ENCODE measurements at regions not wholly inside any gene's neighbourhood (a gene's known extent, or its start where the extent isn't known, plus 50 kb on each side); places are given as distances from the start of the nearest gene placed in this dataset.
"Not testable (repeated sequence)": the region's sequence is repeated elsewhere in the genome, so short reads cannot be mapped to it uniquely, and the experiment has no call there.

DNA sequence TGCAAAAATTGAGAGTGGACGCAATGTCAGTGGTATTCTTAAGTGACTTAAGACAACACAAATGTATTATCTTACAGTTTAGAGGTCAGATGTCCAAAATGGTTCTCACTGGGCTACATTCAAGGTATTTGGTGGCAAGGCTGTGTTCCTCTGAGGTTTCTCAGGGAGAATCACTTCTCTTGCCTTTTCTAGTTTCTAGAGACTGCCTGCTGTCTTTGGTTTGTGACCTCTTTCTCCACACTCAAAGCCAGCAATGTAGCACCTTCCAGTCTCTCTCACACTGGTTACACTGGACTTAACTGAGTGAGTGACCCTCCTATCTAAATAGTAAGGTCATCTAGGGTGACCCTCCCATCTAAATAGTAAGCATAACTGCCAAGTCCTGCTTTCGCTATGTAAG is 613.2 kb upstream of the COBL start:
- DNase-seq (ENCODE audit: low spot score), result no peak

DNA sequence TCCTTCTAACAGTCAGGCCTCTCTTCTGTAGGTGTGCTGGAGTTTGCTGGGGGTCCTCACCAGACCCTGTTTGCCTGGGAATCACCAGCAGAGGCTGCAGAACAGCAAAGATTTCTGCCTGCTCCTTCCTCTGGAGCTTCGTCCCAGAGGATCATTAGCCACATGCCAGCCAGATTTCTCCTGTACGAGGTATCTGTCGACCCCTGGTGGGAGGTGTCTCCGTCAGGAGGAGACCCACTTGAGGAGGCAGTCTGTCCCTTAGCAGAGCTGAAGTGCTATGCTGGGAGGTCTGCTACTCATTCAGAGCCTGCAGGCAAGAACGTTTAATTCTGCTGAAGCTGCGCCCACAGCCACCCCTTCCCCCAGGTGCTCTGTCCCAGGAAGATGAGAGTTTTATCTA is 611.1 kb upstream of the COBL start:
- no peak for DNase-seq (ENCODE audit: low spot score)

DNA sequence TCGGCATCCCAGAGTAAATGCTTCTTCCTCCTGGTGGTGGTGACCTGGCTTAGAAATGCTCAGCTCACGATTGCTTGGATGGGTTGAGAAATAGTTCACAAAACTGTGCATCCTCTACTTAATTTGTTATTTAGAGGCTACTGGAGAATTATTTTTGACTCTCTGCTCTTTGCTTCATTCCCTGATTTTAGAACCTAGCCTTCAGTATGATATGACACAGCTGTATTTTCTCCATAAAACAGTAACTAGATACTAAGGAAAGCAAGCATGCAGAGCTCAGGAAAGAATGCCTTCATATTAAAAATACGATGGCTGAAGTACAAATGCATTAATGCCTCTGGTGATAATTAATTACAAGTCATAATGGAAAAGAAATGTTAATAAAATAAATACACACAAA is 602.0 kb upstream of the COBL start:
- no peak for DNase-seq (ENCODE audit: low spot score)

DNA sequence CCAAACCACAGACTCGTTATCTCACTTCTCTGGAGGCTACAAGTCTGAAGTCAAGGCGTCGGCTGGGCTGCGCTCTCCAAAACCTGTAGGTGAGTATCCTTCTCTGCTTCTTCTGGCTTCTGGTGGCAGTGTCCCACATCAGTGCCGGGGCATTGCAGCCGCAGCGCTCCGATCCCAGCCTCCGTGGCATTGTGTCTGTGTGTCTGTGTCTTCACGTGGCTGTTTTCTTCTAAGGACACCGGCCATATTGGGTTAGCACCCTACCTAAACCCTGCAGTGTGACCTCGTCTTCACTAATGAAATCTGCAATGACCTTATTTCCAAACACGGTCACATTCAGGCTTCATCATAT is 584.9 kb upstream of the COBL start:
- DNase-seq (ENCODE audit: low spot score), result no peak

DNA sequence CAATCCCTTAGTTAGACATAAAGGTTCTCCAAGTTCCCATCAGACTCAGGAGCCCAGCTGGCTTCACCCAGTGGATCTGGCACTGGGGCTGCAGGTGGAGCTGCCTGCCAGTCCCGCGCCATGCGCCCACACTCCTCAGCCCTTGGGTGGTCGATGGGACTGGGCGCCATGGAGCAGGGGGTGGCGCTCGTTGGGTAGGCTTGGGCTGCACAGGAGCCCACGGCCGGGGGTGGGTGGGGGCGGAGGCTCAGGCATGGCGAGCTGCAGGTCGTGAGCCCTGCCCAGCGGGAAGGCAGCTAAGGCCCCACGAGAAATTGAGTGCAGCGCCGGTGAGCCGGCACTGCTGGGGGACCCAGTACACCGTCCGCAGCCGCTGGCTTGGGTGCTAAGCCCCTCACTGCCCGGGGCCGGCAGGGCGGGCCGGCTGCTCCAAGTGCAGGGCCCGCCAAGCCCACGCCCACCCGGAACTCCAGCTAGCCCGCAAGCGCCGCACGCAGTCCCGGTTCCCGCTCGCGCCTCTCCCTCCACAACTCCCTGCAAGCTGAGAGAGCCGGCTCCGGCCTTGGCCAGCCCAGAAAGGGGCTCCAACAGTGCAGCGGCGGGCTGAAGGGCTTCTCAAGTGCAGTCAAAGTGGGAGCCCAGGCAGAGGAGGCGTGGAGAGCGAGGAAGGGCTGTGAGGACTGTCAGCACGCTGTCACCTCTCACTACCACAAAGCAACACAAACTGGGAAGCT is 584.3 kb upstream of the COBL start:
- not testable (repeated sequence) for DNase-seq (ENCODE audit: low spot score)

DNA sequence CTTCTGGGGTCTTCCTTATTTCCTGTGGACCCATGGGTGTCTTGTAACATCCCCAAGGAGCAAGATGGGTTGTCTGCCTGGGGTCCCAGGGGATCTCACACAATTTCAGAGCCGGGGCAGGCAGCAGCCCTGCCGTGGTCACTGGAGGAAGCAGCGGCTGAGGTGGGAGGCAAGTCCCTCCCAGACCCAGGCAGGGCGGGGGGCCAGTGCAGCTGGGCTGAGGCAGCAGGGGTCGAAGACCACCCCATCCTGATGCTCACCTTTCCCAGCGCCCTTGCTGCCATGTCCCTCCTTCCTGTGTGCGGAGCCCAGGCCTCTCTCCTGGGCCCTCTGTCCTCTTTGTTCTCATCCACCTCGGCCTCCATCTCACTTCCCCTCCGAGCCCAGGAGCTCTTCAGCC is 583.0 kb upstream of the COBL start:
- DNase-seq (ENCODE audit: low spot score), result no peak

DNA sequence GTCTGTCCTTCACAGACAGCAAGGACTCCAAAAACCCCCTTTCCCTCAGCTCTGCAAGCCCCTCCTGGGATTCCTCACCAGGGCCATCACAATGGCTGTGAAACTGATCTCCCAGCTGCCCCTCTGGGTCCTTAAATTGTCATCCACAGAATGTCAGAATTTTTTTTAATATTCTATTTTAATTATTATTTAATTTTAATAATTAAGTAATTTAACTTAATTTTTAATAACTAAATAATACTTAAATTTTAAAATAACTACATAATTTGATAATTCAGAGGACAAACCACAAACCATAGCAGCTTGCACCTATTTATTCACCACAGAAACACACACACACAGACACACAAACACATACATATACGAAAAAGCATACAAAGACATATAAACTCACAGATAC is 565.8 kb upstream of the COBL start:
- DNase-seq (ENCODE audit: low spot score), result no peak

DNA sequence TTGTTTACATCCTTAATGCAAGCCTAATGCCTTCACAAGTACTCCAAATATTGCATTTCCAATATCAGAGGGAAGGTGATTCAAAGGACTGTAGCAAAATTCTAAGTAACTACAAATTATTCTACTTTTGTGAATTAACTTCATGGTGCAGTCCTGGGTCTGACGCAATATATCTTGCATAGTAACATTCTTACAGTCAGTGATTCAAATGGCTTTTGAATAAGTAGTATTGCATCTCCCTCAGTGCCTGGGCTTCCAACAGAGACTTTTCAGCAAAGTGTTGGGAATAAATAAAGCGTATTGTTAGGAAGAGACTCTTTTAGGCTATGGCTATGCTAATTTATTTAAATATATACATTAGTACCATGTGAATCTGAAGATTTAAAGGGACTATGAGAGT is 564.7 kb upstream of the COBL start:
- no peak for DNase-seq (ENCODE audit: low spot score)

DNA sequence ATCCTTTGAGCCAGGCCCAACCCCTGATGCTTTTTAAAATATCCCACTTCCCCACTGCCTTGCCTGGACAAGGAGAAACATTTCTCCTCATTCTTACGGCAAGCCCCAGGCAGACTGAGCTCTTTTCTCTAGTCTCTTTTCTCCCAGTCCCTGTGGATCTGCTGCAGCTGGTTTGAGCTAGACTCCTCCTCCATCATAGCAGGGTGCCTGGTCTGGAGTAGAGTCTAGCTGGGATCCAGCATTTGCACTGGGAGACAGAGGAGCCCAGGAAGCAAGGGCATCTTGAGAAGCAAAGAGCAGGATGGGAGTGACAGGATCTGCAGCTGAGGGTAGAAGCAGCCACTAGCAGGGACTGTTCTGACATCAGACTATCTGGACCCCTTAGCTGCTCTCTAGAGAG is 562.3 kb upstream of the COBL start:
- no peak for DNase-seq (ENCODE audit: low spot score)

DNA sequence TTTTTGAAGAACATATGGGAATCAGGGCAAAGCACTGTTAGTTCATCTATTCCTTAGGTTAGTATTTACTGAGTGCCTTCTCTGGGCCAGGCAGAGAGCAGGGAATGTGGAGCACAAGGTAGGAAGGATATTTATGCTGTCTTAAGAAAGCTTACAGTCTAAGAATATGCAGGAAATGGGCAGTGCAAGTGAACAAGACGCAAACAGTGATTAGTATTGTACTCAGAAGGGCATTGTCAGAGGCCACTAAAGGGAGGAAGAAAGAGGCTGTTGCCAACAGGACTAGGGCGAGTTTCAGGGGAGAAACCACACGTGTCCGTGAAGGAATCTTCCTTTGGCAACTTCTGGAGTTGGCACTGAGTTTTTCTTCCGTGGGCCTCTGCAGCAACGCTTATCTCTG is 552.8 kb upstream of the COBL start:
- DNase-seq (ENCODE audit: low spot score), result no peak

DNA sequence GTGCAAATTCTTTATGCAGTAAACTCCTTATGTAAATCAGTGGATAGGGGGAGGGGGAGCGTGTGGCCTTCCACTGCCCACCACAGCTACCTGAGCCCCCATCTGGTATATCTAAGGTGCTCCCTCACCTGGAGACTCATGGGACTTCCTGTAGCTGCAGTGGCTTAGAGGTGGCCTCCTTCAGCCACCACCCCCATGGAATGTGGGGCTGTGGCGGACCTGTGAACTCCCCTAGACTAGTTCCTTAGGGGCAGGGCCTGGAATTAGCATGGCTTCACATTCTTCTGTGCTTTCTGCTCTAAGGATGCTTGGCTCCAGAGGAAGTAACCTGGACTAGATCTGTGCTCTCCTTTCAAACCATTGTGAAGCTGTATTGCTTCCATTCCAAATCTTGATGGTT is 550.5 kb upstream of the COBL start:
- DNase-seq (ENCODE audit: low spot score), result no peak

DNA sequence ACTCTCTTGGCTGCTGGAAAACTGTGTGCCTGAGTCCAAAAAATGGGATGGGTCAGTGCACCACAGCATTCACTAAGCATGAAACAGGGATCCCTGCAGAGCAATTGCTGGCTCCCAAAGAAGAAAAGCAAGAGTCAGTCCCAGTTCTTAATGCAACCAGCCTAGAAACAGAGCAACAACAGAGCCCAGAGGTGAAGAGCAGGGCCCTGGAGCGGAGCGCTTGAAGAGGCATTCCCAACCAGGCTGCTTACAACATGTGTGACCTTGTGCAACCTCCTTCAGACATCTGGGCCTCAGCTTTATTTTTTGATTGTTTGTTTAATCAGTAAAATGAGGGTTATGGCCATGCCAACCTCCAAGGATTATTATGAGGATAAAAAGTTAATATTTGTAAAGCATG is 543.7 kb upstream of the COBL start:
- DNase-seq (ENCODE audit: low spot score), result no peak

DNA sequence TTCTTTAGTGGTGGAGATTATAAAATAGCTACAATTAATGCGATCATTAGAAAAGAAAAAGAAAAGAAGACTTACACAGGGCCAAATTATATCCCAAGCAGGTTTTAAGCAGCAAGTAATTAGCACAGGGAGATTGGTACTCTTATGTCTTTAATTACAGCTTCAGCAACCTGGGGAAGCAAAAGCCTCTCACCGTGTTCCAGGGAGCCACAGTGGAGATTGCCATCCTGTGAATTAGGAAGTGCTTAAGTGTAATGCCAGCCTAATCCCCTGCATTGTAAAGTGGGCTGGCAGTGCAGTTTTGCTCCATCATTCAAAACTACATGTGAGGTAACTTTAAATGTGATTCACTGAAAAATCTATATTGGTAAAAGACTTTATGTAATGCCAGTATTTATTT is 533.5 kb upstream of the COBL start:
- DNase-seq (ENCODE audit: low spot score), result no peak

DNA sequence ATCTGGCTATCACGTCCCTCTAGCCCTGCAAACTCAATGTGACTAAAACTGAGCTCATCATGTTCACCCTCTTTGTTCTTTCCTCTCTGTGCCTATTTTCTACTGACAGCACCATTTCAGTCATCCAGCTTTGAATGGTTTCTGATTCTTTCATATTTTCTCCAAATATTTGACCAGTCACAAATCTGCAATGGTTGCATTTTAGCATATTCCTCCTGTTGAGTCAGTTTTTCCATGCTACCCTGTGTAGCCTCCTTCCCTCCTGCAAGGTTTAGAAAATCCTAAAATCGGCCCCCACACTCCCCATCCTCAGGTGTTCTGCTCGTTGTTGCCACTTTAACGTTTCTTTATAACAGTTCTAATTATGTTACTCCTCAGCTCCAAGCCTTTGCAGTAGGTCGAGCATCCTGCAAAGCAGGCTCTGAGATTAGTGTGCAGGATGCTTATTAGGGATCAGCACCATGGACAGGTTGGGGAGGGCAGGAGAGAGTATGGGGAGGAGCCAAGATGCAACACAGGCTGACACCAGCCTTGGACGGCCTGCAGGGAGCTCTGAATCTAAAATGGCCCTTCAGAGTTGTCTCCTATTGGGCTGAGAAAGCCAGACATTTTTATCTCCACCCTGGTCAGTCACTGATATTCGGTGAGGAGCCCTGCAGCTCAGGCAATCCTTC is 531.0 kb upstream of the COBL start:
- DNase-seq (ENCODE audit: low spot score), result no peak

DNA sequence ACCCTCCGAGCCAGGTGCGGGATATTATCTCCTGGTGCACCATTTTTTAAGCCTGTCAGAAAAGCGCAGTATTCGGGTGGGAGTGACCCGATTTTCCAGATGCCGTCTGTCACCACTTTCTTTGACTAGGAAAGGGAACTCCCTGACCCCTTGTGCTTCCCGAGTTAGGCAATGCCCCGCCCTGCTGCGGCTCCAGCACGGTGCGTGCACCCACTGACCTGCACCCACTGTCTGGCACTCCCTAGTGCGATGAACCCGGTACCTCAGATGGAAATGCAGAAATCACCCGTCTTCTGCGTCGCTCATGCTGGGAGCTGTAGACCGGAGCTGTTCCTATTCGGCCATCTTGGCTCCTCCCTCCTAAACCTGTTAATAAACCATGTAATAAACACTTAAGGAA is 522.5 kb upstream of the COBL start:
- not testable (repeated sequence) for DNase-seq (ENCODE audit: low spot score)

DNA sequence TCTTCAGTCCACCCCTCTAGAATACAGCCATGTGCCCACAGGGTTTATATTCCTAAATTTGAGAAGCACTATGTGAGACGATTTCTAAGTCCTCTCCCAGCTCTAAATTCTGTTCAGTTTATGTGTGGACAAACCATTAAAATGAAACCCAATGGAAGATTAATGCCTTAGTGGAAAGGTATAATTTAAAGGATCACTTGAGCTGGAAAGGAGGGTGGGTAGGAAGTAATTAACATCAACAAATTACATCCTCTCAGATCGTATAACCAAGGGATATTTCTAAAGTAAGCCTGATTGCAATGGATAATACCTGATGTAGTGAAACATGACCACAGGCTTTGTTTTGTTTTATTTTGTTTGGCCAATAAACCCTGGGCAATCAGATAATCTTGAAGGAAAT is 511.0 kb upstream of the COBL start:
- DNase-seq (ENCODE audit: low spot score), result no peak

DNA sequence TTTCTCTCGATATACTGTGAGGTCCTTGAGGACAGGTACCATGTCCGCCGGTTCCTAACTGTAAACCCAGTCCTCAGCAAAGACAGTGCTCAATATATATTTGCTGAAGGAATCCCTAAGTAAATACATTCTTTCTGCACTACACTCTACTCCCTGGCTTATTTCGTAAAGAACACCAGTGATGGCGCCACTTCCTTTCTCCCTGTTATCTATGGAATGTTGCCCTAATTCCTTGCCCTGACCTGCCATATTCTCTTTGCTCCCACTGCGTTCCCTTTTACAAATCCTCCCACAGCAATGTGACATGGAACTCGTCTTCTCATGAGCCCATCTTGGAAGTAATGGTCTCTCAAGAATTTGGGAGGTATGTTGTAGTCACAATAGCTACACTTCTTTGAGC is 507.4 kb upstream of the COBL start:
- no peak for DNase-seq (ENCODE audit: low spot score)

DNA sequence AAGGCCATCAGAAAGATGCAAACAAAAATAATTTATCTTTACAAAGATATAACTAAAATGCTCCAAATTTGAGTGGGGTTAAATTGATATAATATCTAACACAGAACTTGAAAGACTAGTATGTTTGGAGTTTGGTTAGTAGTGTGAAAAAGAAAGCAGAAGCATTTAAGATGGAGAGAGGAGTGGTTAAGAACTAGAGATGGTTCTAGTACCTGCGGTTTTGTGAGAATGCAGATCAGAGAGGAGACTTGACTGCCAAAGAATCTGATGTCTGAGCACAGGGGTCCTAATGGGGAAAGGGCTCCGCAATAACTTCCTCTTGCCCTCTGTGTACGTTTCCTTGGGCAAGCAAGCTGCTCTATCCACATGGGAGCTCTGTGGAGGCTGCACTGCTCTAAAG is 506.8 kb upstream of the COBL start:
- DNase-seq (ENCODE audit: low spot score), result no peak

DNA sequence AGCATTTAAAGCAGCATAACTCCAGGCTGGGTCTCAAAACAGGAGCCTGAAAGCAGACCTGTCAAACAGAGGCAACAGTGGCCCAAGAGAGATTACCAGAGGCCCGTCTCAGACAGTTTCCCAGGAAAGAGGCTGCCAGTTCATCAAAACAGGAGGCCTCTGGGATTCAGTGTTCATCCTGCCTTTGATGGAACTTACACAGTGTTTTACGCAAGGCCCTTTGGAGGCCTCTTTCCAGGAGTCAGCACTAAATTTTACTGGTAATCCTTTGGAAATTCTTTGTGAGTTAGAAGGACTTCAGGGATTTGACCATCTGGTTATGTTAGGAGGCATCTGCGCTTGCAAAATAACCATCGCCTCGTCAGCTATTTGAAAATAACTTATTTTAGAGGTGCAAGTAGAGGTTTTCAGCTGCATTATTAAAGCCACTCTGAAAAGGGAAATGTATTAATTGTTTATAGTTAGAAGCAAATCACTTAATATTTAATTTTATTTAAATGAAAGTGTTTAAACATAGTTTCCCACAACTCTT is 501.2 kb upstream of the COBL start:
- DNase-seq (ENCODE audit: low spot score), result no peak

DNA sequence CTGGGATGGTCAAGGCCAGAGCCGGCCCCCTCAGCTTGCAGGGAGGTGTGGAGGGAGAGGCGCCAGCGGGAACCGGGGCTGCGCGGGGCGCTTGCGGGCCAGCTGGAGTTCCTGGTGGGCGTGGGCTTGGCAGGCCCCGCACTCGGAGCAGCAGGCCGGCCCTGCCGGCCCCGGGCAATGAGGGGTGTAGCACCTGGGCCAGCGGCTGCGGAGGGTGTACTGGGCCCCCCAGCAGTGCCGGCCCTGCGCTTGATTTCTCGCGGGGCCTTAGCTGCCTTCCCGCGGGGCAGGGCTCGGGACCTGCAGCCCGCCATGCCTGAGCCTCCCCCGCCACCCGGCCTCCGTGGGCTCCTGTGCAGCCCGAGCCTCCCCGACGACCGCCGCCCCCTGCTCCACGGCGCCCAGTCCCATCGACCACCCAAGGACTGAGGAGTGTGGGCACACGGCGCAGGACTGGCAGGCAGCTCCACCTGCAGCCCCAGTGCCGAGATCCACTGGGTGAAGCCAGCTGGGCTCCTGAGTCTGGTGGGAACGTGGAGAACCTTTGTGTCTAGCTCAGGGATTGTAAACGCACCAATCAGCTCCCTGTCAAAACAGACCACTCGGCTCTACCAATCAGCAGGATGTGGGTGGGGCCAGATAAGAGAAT is 489.3 kb upstream of the COBL start:
- DNase-seq (ENCODE audit: low spot score), result not testable (repeated sequence)

DNA sequence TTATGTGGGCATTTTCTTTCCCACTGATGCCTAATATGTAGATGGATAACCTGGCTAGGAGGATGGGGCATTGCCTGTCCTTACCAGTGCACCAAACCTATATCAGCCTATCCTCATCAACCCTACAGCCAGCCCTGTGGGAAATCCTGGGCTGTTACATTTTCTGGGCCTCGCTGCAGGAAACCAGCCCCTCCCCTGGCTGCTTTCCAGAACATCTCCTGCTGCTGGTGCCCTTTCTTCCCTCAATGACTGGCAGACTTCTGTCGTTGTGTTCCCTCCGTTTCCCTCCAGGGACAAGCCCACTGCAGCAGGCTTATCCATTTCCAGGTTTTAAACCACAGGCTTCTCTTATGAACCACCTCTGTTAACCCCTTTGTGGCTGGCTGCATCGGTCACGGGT is 486.1 kb upstream of the COBL start:
- DNase-seq (ENCODE audit: low spot score), result no peak

DNA sequence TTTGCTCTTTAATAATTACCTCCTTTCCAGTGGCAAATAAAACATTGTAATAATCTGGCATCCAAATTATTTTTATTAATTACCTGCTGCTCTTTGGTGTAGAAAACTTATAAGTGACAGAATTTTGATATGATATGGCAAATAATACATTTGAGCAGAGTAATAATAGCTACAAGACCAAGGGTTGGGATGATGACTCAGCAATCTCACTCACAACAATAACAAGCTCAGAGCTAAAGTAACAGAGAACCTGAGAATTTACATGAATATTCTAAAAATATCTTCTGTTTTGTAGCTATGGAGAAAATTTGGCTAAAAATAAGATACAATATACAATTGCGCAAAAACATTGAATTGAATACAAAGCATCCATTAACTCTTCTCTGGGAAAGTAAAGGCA is 480.8 kb upstream of the COBL start:
- DNase-seq (ENCODE audit: low spot score), result no peak

DNA sequence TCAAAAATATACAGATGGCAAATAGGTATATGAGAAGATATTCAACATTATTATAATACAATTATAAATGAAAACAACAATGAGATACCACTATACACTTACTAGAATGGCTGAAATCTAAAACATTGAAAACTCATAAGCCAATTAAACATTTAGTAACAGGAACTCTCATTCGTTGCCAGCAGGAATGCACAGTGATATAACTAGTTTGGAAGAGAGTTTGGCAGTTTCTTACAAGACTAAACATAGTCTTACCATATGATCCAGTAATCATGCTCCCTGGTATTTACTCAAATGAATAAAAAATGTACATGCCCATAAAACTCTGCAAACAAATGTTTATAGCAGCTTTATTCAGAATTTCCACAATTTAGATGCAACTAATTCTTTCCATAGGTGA is 476.2 kb upstream of the COBL start:
- no peak for DNase-seq (ENCODE audit: low spot score)
